Uterus (tissue), 3 donors: ENCODE measurements at regions not wholly inside any gene's neighbourhood (a gene's known extent, or its start where the extent isn't known, plus 50 kb on each side); places are given as distances from the start of the nearest gene placed in this dataset.

ENCODE experiments used
- DNase-seq, 2 donors: peaks; one replicate each; pipeline ENCODE4 v3.0.0-alpha.2; 2019 to 2020
- H3K27ac ChIP-seq, 2 donors: fragments of 200-600 bp; sonication (generic); 1 replicate in 1 of 2; 2 replicates in 1 of 2; pipeline ENCODE4 v1.5.1; 2016 to 2018
- H3K27me3 ChIP-seq, 2 donors: fragments of 200-600 bp; sonication (generic); one replicate each; pipeline ENCODE4 v1.5.1; 2018 to 2019; ENCODE audit warnings: control low read depth in 1 of 2
- H3K36me3 ChIP-seq, 2 donors: fragments of 200-600 bp; sonication (generic); one replicate each; pipeline ENCODE4 v1.5.1; 2019; ENCODE audit warnings: control low read depth in 1 of 2
- H3K4me1 ChIP-seq, 2 donors: fragments of 200-600 bp; sonication (generic); one replicate each; pipeline ENCODE4 v1.5.1; 2018 to 2019; ENCODE audit warnings: control low read depth in 1 of 2
- H3K4me3 ChIP-seq, 2 donors: fragments of 200-600 bp; sonication (generic); 1 replicate in 1 of 2; 2 replicates in 1 of 2; pipeline ENCODE4 v1.5.1; 2018 to 2019; ENCODE audit warnings: mild to moderate bottlenecking in 1 of 2
- H3K9me3 ChIP-seq, 2 donors: fragments of 200-600 bp; sonication (generic); one replicate each; pipeline ENCODE4 v1.5.1; 2019; ENCODE audit warnings: control low read depth in 1 of 2
- POLR2A ChIP-seq, 2 donors: fragments of 450-650 bp; IDR thresholded peaks; one replicate each; pipeline ENCODE4 v1.6.1; 2016; ENCODE audit warnings: antibody characterized with exemption in 2 of 2, mild to moderate bottlenecking in 1 of 2, moderate library complexity in 1 of 2
- intact Hi-C: fragments of 100-400 bp; cut with DNase I; formaldehyde crosslinking; loops from one replicate; pipeline ENCODE4 v1.15.1; 2023; ENCODE audit warnings: low total_unique reads
- TF ChIP-seq, protein P1 (sequence below), 4 experiments: fragments of 200-600 bp in 2 of 4; fragments of 450-650 bp in 2 of 4; sonication (generic) in 2 of 4; IDR thresholded peaks; one replicate each; pipeline ENCODE4 v1.5.1; 2016 to 2019; ENCODE audit warnings: antibody characterized with exemption in 4 of 4, mild to moderate bottlenecking in 2 of 4, moderate library complexity in 1 of 4
- donor health status: DM: yes; HTN: yes; CAD: no.

DNA sequence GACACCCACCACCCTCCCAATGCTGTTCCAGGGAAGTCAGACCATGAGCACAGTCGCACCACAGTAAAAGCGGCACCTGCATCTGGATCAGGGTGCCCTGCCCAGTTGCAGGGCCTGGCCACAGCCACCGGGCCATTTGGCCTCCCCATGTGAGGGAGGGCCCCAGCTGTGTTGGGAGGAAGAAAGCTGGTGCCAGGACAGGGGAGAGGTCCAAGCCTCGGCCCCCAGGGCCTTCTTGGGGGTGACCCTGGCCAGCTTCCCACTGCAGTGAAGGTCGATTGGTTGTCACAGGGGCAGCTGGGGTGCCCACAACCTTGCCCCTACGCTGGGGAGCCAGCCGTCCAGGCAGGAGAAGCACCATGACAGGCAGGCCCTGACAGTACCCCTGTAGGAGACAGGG lies 183.2 kb upstream of the RAB6C start:
- no peaks in the 10 kb centered on the region for H3K27me3 ChIP-seq
- DNase-seq: no peak
- H3K4me3 ChIP-seq: no peak overlapping the region
- no peaks in the 10 kb centered on the region for H3K9me3 ChIP-seq
- TF ChIP-seq POLR2A (IDR thresholded peaks at IDR 0.05): no peak
- TF ChIP-seq, protein P1, sequence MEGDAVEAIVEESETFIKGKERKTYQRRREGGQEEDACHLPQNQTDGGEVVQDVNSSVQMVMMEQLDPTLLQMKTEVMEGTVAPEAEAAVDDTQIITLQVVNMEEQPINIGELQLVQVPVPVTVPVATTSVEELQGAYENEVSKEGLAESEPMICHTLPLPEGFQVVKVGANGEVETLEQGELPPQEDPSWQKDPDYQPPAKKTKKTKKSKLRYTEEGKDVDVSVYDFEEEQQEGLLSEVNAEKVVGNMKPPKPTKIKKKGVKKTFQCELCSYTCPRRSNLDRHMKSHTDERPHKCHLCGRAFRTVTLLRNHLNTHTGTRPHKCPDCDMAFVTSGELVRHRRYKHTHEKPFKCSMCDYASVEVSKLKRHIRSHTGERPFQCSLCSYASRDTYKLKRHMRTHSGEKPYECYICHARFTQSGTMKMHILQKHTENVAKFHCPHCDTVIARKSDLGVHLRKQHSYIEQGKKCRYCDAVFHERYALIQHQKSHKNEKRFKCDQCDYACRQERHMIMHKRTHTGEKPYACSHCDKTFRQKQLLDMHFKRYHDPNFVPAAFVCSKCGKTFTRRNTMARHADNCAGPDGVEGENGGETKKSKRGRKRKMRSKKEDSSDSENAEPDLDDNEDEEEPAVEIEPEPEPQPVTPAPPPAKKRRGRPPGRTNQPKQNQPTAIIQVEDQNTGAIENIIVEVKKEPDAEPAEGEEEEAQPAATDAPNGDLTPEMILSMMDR (IDR thresholded peaks at IDR 0.05): no peak
- no peaks in the 10 kb centered on the region for H3K36me3 ChIP-seq
- intact Hi-C loops: no loop called here
- H3K4me1 ChIP-seq: no peaks in the 10 kb centered on the region
- H3K27ac ChIP-seq: no peak overlapping the region

DNA sequence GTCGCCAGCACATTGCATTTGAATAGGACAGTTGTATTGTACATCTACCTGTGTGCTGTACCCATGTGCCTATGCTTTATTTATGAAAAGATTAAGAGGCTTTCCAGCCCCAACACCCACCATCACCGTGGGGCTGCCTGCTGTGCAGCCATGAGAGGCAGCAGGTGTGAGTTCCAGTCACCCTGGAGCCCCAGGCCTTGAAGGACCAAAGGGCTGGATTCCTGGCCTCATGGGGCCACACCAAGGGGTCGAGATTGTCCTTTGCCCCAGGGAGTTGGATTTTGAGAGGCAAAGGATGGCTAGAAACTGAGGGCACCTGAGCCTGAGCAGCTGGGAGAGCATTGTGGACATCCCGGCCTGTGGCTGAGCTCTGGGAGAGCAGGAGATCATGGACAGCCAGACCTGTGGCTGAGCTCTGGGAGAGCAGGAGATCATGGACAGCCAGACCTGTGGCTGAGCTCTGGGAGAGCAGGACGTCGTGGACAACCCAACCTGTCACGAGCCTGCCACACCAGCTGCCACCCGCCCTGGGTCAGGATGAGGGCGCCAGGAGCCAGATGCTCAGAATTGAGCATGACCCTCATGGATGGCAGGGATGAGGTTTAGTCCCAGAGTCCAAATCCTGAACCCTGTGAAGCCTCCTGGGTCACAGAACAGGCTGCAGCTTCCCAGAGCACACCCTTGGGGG lies 182.5 kb upstream of the RAB6C start:
- intact Hi-C loops: no loop called here
- TF ChIP-seq, protein P1 (IDR thresholded peaks at IDR 0.05): no peak
- TF ChIP-seq POLR2A (IDR thresholded peaks at IDR 0.05): no peak
- no peaks in the 10 kb centered on the region for H3K4me1 ChIP-seq
- H3K9me3 ChIP-seq: no peaks in the 10 kb centered on the region
- H3K36me3 ChIP-seq: no peaks in the 10 kb centered on the region
- H3K27me3 ChIP-seq: no peaks in the 10 kb centered on the region
- no peak for DNase-seq
- H3K27ac ChIP-seq: no peak overlapping the region
- H3K4me3 ChIP-seq: no peak overlapping the region

DNA sequence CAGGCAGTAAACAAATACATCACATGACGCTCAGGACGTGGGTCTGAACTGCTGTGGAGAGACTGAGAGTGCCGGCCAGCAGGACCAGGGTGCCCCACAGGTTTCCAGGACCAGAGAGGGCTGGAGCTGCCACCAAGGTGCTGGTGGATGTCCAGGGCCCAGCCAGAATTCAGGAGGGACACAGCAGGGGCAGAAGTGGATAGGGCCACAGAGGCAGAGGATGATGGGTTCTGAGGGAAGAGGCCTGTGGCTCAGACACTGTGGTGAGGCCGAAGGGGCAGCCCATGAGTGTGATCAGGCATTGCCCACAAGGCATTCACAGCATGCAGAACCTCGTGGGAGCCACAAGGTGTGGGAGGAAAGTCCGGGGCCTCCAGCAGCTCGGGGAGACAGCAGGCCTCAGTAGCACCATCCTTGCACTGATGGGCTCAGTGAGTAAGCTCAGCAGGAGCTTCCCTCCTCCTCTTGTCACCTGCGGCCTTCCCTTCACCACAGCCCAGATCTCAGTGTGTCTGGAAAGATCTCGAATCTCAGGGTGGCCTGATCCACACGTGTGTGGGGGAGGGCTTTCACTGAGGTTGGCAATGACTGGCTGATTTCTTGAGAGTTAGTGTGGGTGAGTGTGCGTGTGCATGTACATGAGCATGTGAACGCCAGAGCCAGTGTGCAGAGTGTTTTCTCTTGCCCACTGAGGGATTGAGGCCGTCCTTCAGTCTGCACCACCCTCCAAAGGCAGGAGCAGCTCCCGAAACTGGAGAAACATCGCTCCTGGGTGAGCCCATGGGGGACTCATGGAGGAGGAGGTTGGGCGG lies 181.8 kb upstream of the RAB6C start:
- Histone ChIP-seq H3K36me3 (no peaks in the 10 kb centered on the region), H3K4me1 (no peaks in the 10 kb centered on the region), H3K27ac (no peak overlapping the region), H3K27me3 (no peaks in the 10 kb centered on the region), H3K4me3 (no peak overlapping the region), H3K9me3 (no peaks in the 10 kb centered on the region)
- intact Hi-C loops: no loop called here
- no peak for TF ChIP-seq POLR2A (IDR thresholded peaks at IDR 0.05)
- TF ChIP-seq, protein P1 (IDR thresholded peaks at IDR 0.05): no peak
- no peak for DNase-seq

DNA sequence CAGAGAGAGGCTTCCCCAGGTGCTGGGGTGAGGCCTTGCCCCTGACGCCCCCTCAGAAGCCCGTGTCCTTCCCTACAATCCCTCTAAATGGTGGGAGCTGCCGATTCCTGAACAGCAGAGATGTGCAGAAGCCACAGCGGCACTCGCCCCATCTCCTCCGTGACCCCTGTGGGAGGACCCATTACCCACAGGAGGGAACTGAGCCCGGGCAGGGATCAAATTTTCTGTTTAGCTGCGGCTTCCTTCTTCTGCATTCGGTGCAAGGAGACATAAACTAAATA lies 181.2 kb upstream of the RAB6C start:
- no peak for TF ChIP-seq POLR2A (IDR thresholded peaks at IDR 0.05)
- TF ChIP-seq, protein P1 (IDR thresholded peaks at IDR 0.05): no peak
- no peaks in the 10 kb centered on the region for H3K9me3 ChIP-seq
- H3K4me3 ChIP-seq: no peak overlapping the region
- H3K27ac ChIP-seq: no peak overlapping the region
- no peaks in the 10 kb centered on the region for H3K4me1 ChIP-seq
- no peaks in the 10 kb centered on the region for H3K36me3 ChIP-seq
- intact Hi-C loops: no loop called here
- no peaks in the 10 kb centered on the region for H3K27me3 ChIP-seq
- no peak for DNase-seq

DNA sequence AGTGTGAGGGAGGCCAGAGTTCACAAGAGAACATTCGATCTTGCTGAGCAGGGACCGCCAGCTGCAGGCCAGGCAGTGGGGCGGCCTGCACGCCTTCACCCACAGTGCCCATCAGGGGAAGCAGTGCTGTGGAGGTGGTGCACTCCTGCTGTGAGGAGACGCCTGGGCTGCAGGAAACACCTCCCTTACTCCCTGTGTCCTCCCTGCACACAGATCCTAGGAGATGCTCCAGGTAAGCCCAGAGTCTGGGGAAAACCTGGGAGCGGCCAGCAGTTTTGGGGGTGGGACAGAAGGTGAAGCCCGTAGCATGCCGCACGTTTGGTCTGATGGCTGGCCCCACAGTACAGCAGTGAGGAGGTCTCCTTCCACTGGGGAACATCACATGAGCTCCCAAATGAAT lies 180.8 kb upstream of the RAB6C start:
- no peak for TF ChIP-seq POLR2A (IDR thresholded peaks at IDR 0.05)
- TF ChIP-seq, protein P1 (IDR thresholded peaks at IDR 0.05): no peak
- H3K4me3 ChIP-seq: no peak overlapping the region
- DNase-seq: no peak
- H3K4me1 ChIP-seq: no peaks in the 10 kb centered on the region
- H3K27me3 ChIP-seq: no peaks in the 10 kb centered on the region
- H3K36me3 ChIP-seq: no peaks in the 10 kb centered on the region
- H3K27ac ChIP-seq: no peak overlapping the region
- H3K9me3 ChIP-seq: no peaks in the 10 kb centered on the region
- intact Hi-C loops: no loop called here
